SK-N-SH treated with all-trans-retinoic acid at 6 μM for 48 hours (cell line): ENCODE measurements at regions not wholly inside any gene's neighbourhood (a gene's known extent, or its start where the extent isn't known, plus 50 kb on each side); places are given as distances from the start of the nearest gene placed in this dataset.

Experiments used
- CSRNP3 ChIP-seq: fragments of 250-450 bp; sonication (Bioruptor Pico); IDR thresholded peaks from 2 replicates; pipeline ENCODE4 v1.5.1; 2021; ENCODE audit warnings: mild to moderate bottlenecking, moderate library complexity
- ESRRG ChIP-seq: fragments of 250-450 bp; sonication (Bioruptor Pico); IDR thresholded peaks from 2 replicates; pipeline ENCODE4 v1.6.1; 2021; ENCODE audit warnings: mild to moderate bottlenecking
- PATZ1 ChIP-seq: fragments of 250-450 bp; sonication (Bioruptor Pico); IDR thresholded peaks from 2 replicates; pipeline ENCODE4 v1.8.0; 2020; ENCODE audit warnings: mild to moderate bottlenecking, moderate library complexity, borderline replicate concordance
- RARB ChIP-seq: fragments of 250-450 bp; sonication (Bioruptor Pico); IDR thresholded peaks from 2 replicates; pipeline ENCODE4 v1.8.0; 2021; ENCODE audit warnings: mild to moderate bottlenecking, moderate library complexity
- SNAI2 ChIP-seq: fragments of 250-450 bp; sonication (Bioruptor Pico); IDR thresholded peaks from 2 replicates; pipeline ENCODE4 v1.5.0; 2020; ENCODE audit warnings: mild to moderate bottlenecking, moderate library complexity
- ZC3H10 ChIP-seq: fragments of 250-450 bp; sonication (Bioruptor Pico); IDR thresholded peaks from 2 replicates; pipeline ENCODE4 v1.5.1; 2021; ENCODE audit warnings: mild to moderate bottlenecking, moderate library complexity
- ZFP30 ChIP-seq: fragments of 450-650 bp; formaldehyde crosslinking; IDR thresholded peaks from 2 replicates; pipeline ENCODE4 v1.5.0; 2022; ENCODE audit warnings: mild to moderate bottlenecking, moderate library complexity

GRCh38 chr7:142377567-142377966 is 119.7 kb upstream of the PRSS58 start:
- TF ChIP-seq PATZ1 (no peak), ZFP30 (CRISPR knock-in tag) (no peak), SNAI2 (CRISPR knock-in tag) (no peak), ESRRG (CRISPR knock-in tag) (no peak), RARB (no peak), CSRNP3 (no peak), ZC3H10 (no peak)
